DMS53 (cell line): ENCODE measurements at regions not wholly inside any gene's neighbourhood (a gene's known extent, or its start where the extent isn't known, plus 50 kb on each side); places are given as distances from the start of the nearest gene placed in this dataset.
"Not testable (repeated sequence)": the region's sequence is repeated elsewhere in the genome, so short reads cannot be mapped to it uniquely, and the experiment has no call there.

Experiments used
- DNase-seq: peaks from one replicate; lab custom pipeline; 2025; lab: John Stamatoyannopoulos, UW

GRCh38 chr10:125273023-125273422, 112.7 kb upstream of the CTBP2 start:
- DNase-seq, result no peak

- no peak for DNase-seq
Measured at GRCh38 chr10:125269716-125270115, 109.4 kb upstream of the CTBP2 start.

GRCh38 chr10:125266966-125267365, 106.6 kb upstream of the CTBP2 start:
- DNase-seq, result no peak

GRCh38 chr10:125266541-125266940, 106.2 kb upstream of the CTBP2 start:
- no peak for DNase-seq

GRCh38 chr10:125265579-125265955, 105.2 kb upstream of the CTBP2 start:
- no peak for DNase-seq

GRCh38 chr10:125264757-125265578, 104.6 kb upstream of the CTBP2 start:
- no peak for DNase-seq

- no peak for DNase-seq
Measured at GRCh38 chr10:125264091-125264490, 103.7 kb upstream of the CTBP2 start.

- peak; percentile 54 for DNase-seq
Measured at GRCh38 chr10:125263551-125263950, 103.2 kb upstream of the CTBP2 start.

- no peak for DNase-seq
Measured at GRCh38 chr10:125262920-125263319, 102.6 kb upstream of the CTBP2 start.

- DNase-seq, result no peak
Measured at GRCh38 chr10:125262409-125262808, 102.0 kb upstream of the CTBP2 start.

GRCh38 chr10:125261491-125262186, 101.3 kb upstream of the CTBP2 start:
- no peak for DNase-seq

- no peak for DNase-seq
Measured at GRCh38 chr10:125260260-125260659, 99.9 kb upstream of the CTBP2 start.

- DNase-seq, result no peak
Measured at GRCh38 chr10:125259651-125260050, 99.3 kb upstream of the CTBP2 start.

- DNase-seq, result no peak
Measured at GRCh38 chr10:125258676-125259075, 98.3 kb upstream of the CTBP2 start.

GRCh38 chr10:125257521-125258108, 97.3 kb upstream of the CTBP2 start:
- DNase-seq, result peak; percentile 11

- no peak for DNase-seq
Measured at GRCh38 chr10:125256026-125256425, 95.7 kb upstream of the CTBP2 start.

GRCh38 chr10:125252937-125253336, 92.6 kb upstream of the CTBP2 start:
- DNase-seq, result no peak

GRCh38 chr10:125250834-125251233, 90.5 kb upstream of the CTBP2 start:
- not testable (repeated sequence) for DNase-seq

GRCh38 chr10:125249948-125250347, 89.6 kb upstream of the CTBP2 start:
- no peak for DNase-seq

- DNase-seq, result no peak
Measured at GRCh38 chr10:125248489-125248888, 88.1 kb upstream of the CTBP2 start.

- no peak for DNase-seq
Measured at GRCh38 chr10:125247576-125247975, 87.2 kb upstream of the CTBP2 start.

GRCh38 chr10:125243532-125244253, 83.3 kb upstream of the CTBP2 start:
- DNase-seq, result no peak
